Endothelial cell of umbilical vein (primary cell): ENCODE measurements at regions not wholly inside any gene's neighbourhood (a gene's known extent, or its start where the extent isn't known, plus 50 kb on each side); places are given as distances from the start of the nearest gene placed in this dataset.

Experiments
- BruUV-seq: library from RNA; stranded (reverse); fragments of 400-500 nt; replicated peaks from 2 replicates; lab custom pipeline; 2021; lab: Mats Ljungman, UMichigan
- CTCF ChIA-PET: fragments of 300-600, 350-600 bp; sonication (Branson Sonifier 250); formaldehyde crosslinking; loops from one replicate; lab custom pipeline; 2021; ENCODE audit warnings: antibody characterized with exemption, inconsistent platforms; lab: Charles Lee
- POLR2A ChIA-PET: fragments of 300-600, 350-600 bp; sonication (Branson Sonifier 250); formaldehyde crosslinking; loops from one replicate; lab custom pipeline; 2021; ENCODE audit warnings: antibody characterized with exemption, inconsistent platforms; lab: Charles Lee
- DNase-seq: peaks from one replicate; pipeline ENCODE4 v3.0.0-alpha.2; 2011; ENCODE audit warnings: low read depth, low spot score
- FAIRE-seq: peaks from 2 replicates; lab custom pipeline; 2011; peaks lifted over from hg19 to GRCh38; lab: Jason Lieb, UNC
- H2AFZ ChIP-seq: 2 replicates; pipeline ENCODE4 v1.6.0; 2012; ENCODE audit warnings: low read depth, low read length, control low read depth, inconsistent platforms
- H3K27ac ChIP-seq: 2 replicates; pipeline ENCODE4 v1.5.1; 2011; ENCODE audit warnings: low read depth, mild to moderate bottlenecking, control low read depth, low read length, moderate library complexity; ENCODE audit not compliant: insufficient read depth
- H3K27me3 ChIP-seq, 2 experiments: 2 replicates each; pipeline versions ENCODE4 v1.6.0 to v1.6.1; 2011; ENCODE audit warnings: low read length in 2 of 2, mixed read lengths in 1 of 2; ENCODE audit not compliant: control insufficient read depth in 2 of 2, insufficient read depth in 2 of 2
- H3K36me3 ChIP-seq, 2 experiments: 2 replicates in 1 of 2; 3 replicates in 1 of 2; pipeline ENCODE4 v1.5.1; 2011; ENCODE audit warnings: low read length in 2 of 2, mild to moderate bottlenecking in 1 of 2, moderate library complexity in 1 of 2; ENCODE audit not compliant: control insufficient read depth in 2 of 2, insufficient read depth in 2 of 2; ENCODE audit errors: extremely low read depth in 1 of 2
- H3K4me1 ChIP-seq: 3 replicates; pipeline ENCODE4 v1.5.1; 2011; ENCODE audit warnings: mild to moderate bottlenecking, low read length; ENCODE audit not compliant: control insufficient read depth, insufficient read depth; ENCODE audit errors: extremely low read depth
- H3K4me2 ChIP-seq: 2 replicates; pipeline ENCODE4 v1.6.1; 2011; ENCODE audit warnings: low read length, control low read depth, mixed read lengths; ENCODE audit not compliant: insufficient read depth
- H3K4me3 ChIP-seq, 3 experiments: fragments of 200-600 bp in 1 of 3; sonication (generic), shearing (Covaris generic) in 1 of 3; replicated peaks in 1 of 3; 2 replicates each; pipeline ENCODE4 v1.5.1; 2011 to 2016; ENCODE audit warnings: control low read depth in 3 of 3, low read length in 3 of 3, mild to moderate bottlenecking in 2 of 3, inconsistent platforms in 1 of 3, low read depth in 1 of 3, moderate library complexity in 1 of 3; ENCODE audit not compliant: insufficient read depth in 1 of 3
- H3K79me2 ChIP-seq: 2 replicates; pipeline ENCODE4 v1.6.0; 2012; ENCODE audit warnings: low read length, inconsistent platforms; ENCODE audit not compliant: control insufficient read depth, insufficient read depth
- H3K9ac ChIP-seq: replicated peaks from 2 replicates; pipeline ENCODE3; 2011; ENCODE audit warnings: low read length, control low read depth; ENCODE audit not compliant: insufficient read depth; ENCODE audit errors: extremely low read depth
- H3K9me1 ChIP-seq: replicated peaks from 3 replicates; pipeline ENCODE4 v1.6.0; 2011; ENCODE audit warnings: mild to moderate bottlenecking, low read length; ENCODE audit not compliant: control insufficient read depth, insufficient read depth; ENCODE audit errors: extremely low read depth
- H3K9me3 ChIP-seq: replicated peaks from 2 replicates; pipeline ENCODE4 v1.5.1; 2012; ENCODE audit warnings: low read length, inconsistent platforms; ENCODE audit not compliant: control insufficient read depth, insufficient read depth
- H4K20me1 ChIP-seq: replicated peaks from 2 replicates; pipeline ENCODE3; 2011; ENCODE audit warnings: mild to moderate bottlenecking, low read length; ENCODE audit not compliant: control insufficient read depth, insufficient read depth; ENCODE audit errors: extremely low read depth
- EZH2 ChIP-seq: IDR thresholded peaks from 2 replicates; pipeline ENCODE4 v1.6.1; 2012; ENCODE audit warnings: borderline replicate concordance, low read depth, mild to moderate bottlenecking, moderate library complexity, low read length, inconsistent platforms; ENCODE audit not compliant: severe bottlenecking
- FOS ChIP-seq: IDR thresholded peaks from 2 replicates; pipeline ENCODE4 v1.6.1; 2011; ENCODE audit warnings: mild to moderate bottlenecking, low read length, moderate library complexity, borderline replicate concordance; ENCODE audit not compliant: insufficient read depth
- GATA2 ChIP-seq: IDR thresholded peaks from 2 replicates; pipeline ENCODE4 v1.7.0; 2011; ENCODE audit warnings: low read depth, mild to moderate bottlenecking, moderate library complexity, mixed read lengths, low read length; ENCODE audit not compliant: insufficient read length, insufficient read depth
- JUN ChIP-seq: IDR thresholded peaks from 2 replicates; pipeline ENCODE4 v1.6.1; 2011; ENCODE audit warnings: borderline replicate concordance, low read depth; ENCODE audit not compliant: insufficient read length, insufficient read depth
- MYC ChIP-seq: IDR thresholded peaks from one replicate; pipeline ENCODE4 v1.6.1; 2011; ENCODE audit warnings: mild to moderate bottlenecking, low read depth, low read length
- POLR2A ChIP-seq: IDR thresholded peaks from 2 replicates; pipeline ENCODE4 v1.6.1; 2012; ENCODE audit warnings: low read depth, mild to moderate bottlenecking, control low read depth, low read length
- POLR2AphosphoS5 ChIP-seq: IDR thresholded peaks from 2 replicates; pipeline ENCODE4 v1.6.1; 2012; ENCODE audit warnings: low read depth, mild to moderate bottlenecking, control low read depth, low read length, moderate library complexity; ENCODE audit not compliant: insufficient read depth
- dilution Hi-C: fragments of 300-500 bp; cut with MboI; formaldehyde crosslinking; loops from one replicate; pipeline ENCODE4 v1.15.0; 2019; ENCODE audit warnings: low sequenced_read_pairs; ENCODE audit not compliant: extremely low pct_ligation_motif_present
- intact Hi-C: fragments of 100-400 bp; cut with micrococcal nuclease; formaldehyde crosslinking; loops from one replicate; pipeline ENCODE4 v1.10.0; 2022
- TF ChIP-seq, protein P1 (sequence below), 2 donors: IDR thresholded peaks; 1 replicate in 1 of 2; 2 replicates in 1 of 2; pipeline ENCODE4 v1.5.1; 2011; ENCODE audit warnings: low read length in 2 of 2, mild to moderate bottlenecking in 2 of 2, moderate library complexity in 2 of 2, control low read depth in 1 of 2, inconsistent platforms in 1 of 2, low read depth in 1 of 2; ENCODE audit not compliant: insufficient read depth in 1 of 2; ENCODE audit errors: extremely low read depth in 1 of 2
- TF ChIP-seq, protein P2 (sequence below): IDR thresholded peaks from 2 replicates; pipeline ENCODE4 v1.6.1; 2011; ENCODE audit not compliant: insufficient read depth, insufficient read length

GRCh38 chr6:120211955-120212792 lies 862.6 kb upstream of the MAN1A1 start:
- TF ChIP-seq POLR2A (no peak), MYC (no peak), JUN (no peak), EZH2 (no peak), GATA2 (no peak), POLR2AphosphoS5 (no peak), FOS (no peak)
- TF ChIP-seq, protein P1, sequence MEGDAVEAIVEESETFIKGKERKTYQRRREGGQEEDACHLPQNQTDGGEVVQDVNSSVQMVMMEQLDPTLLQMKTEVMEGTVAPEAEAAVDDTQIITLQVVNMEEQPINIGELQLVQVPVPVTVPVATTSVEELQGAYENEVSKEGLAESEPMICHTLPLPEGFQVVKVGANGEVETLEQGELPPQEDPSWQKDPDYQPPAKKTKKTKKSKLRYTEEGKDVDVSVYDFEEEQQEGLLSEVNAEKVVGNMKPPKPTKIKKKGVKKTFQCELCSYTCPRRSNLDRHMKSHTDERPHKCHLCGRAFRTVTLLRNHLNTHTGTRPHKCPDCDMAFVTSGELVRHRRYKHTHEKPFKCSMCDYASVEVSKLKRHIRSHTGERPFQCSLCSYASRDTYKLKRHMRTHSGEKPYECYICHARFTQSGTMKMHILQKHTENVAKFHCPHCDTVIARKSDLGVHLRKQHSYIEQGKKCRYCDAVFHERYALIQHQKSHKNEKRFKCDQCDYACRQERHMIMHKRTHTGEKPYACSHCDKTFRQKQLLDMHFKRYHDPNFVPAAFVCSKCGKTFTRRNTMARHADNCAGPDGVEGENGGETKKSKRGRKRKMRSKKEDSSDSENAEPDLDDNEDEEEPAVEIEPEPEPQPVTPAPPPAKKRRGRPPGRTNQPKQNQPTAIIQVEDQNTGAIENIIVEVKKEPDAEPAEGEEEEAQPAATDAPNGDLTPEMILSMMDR (IDR thresholded peaks at IDR 0.05; ENCODE audit: extremely low read depth in 1 of 2, insufficient read depth in 1 of 2, low read depth in 1 of 2, low read length in 2 of 2): no peak
- TF ChIP-seq, protein P2, sequence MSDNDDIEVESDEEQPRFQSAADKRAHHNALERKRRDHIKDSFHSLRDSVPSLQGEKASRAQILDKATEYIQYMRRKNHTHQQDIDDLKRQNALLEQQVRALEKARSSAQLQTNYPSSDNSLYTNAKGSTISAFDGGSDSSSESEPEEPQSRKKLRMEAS: no peak
- DNase-seq (no peak), FAIRE-seq (no peak)
- intact Hi-C loops: no loop called here
- no peaks in the 10 kb centered on the region for H3K79me2 ChIP-seq
- dilution Hi-C loops: no loop called here
- H3K9me3 ChIP-seq: no peaks in the 10 kb centered on the region
- no peak overlapping the region for H3K9ac ChIP-seq
- ChIA-PET POLR2A (no interaction called here), CTCF (no interaction called here)
- no peaks in the 10 kb centered on the region for H3K9me1 ChIP-seq
- no peaks in the 10 kb centered on the region for H3K36me3 ChIP-seq
- H3K4me2 ChIP-seq: no peak overlapping the region
- no peak overlapping the region for H2AFZ ChIP-seq
- H3K4me1 ChIP-seq: no peaks in the 10 kb centered on the region
- no peak overlapping the region for H3K4me3 ChIP-seq
- no peaks in the 10 kb centered on the region for H4K20me1 ChIP-seq
- no peak overlapping the region for H3K27ac ChIP-seq
- no peaks in the 10 kb centered on the region for H3K27me3 ChIP-seq
- BruUV-seq: no TSS peak
